Suppressor macrophage treated with lipopolysaccharide for 4 hours (primary cell): ENCODE measurements at regions not wholly inside any gene's neighbourhood (a gene's known extent, or its start where the extent isn't known, plus 50 kb on each side); places are given as distances from the start of the nearest gene placed in this dataset.

Experiments used
- DNase-seq: peaks from one replicate; pipeline ENCODE4 v3.0.0-alpha.2; 2020

DNA sequence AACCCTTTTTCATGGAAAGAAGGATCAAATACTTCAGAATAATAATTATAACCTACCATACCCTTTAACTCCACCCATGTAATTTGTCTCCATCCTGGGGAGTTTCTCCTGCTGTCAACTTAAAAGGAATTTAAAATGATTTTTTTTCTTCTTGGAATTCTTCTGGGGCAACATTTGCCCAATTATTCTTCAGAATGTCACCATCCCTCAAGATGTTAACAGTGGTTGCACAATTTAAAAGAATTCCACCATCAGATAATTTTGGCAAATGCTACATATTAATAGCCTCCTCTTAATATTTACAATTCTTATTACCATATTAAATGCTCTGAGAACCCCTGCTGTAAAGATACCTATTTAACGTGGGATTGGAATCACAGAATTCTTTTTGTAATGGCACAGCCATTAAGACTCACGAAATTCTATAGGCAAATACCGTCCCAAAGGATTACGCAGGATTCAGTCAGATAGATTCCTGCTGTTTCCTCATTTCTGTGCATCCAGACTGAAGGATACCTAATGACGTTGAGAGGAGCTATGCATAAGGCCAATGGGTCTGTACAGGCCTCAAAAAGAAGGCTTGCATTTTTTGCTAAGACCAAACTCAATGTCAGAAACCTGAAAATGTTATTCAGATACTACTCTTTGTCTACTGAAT is 177.5 kb downstream of the DAD1 start:
- DNase-seq, result no peak

DNA sequence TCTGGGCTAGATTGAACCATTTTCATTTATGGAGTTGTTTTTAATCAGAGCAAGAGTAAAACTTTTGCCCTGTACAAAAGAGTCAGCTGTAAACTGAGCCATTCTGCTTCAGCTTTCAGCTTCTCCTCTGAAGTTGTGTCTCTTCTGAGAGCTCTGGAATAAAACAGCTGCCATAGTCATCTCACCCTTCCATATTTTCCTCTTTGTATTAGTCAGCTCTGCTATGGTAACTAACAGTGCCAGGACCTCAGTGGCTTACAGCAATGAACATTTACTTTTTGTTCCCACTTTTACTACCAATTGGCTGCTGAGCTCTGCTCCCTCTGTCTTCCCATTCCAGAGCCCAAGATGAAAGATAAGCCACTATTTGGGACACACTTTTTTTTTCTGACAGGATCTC is 178.5 kb downstream of the DAD1 start:
- no peak for DNase-seq

DNA sequence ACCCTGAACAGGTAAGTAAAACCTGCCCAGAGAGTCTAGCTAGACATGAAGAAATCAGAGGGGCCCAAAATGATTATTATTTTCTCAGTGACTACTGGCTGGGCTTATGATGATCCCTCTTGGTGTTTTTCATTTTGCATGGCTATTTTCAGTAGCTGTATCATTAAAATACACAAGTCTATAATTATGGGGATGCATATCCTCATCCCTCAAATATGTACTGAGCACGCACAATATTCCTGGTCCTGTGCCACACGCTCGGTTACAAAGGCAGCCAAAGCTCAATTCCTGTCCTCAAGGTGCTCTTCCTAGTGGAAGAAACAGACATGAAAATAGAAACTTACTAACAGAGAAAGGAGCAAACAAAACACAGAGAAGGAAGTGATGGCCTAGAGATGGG is 180.0 kb downstream of the DAD1 start:
- DNase-seq, result no peak

DNA sequence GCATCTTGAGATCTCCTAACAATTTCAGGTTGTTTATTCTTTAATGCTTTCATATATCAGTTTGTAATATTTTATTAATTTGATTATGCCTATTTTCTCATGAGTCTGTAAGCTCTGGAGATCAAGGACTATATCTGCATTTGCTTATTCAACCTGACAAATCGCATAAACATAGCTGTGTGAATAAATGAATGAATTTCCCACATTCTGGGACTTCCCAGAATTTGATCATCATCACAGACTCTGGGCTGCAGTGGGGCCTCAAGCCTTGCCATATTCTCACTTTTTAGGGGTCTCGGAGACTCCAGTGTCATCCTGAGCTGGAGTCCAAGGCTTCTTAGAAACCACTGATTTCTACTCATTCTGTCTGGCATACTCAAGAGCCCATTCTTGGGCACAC is 180.5 kb downstream of the DAD1 start:
- no peak for DNase-seq

DNA sequence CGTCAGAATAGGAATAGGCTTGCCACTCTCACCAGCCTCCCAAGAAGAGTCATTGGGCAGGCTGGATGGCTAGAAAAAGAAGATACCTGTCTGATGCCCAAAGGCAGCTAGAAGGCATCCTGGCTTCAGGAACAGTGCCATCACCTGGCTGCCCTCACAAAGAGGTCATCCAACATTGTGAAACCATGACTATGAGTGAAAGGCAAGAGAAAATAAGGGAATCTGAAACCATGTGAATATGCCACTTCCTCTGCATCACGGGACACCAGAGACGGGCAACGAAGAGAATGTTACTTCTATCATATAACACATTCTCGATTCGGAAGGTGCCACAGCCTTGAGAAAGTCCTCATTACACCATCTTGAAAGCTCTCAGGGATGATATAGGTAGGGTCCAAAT is 182.0 kb downstream of the DAD1 start:
- DNase-seq, result peak; percentile 61

DNA sequence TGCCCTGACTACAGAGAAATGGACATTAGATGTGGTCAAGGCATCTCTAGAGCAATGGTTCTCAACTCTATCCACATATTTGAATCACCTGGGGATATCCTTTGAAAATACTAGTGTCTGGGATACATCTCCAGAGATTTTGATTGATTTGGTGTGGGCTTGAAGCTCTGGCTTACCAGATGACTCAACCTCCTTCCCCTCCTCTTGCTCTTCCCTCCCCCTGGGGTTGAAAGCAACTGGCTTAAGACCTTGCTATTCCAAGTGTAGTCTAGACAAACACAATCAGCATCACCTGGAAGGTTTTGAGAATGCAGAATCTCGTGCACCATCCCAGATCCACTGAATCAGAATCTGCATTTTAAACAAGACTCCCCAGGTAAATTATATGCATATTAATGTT is 183.8 kb downstream of the DAD1 start:
- no peak for DNase-seq

DNA sequence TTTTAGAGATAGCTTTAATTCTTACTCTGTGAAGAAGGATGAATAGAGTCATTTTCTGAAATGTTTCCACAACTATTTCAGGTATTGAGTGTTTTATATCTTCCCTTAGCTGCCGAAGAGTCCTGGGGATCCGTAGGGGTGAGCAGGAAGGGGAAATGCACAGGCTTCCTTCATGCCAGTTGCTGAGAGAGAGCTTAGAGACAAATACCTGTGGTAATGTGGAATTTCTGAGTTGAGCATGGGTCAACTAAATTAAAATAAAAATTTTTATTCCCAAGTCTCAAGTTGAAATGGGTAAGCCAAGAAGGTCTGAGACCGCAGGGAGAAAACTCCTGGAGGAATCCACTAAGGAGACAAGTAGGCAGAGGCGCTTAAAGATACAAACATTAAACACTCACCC is 185.7 kb downstream of the DAD1 start:
- no peak for DNase-seq

DNA sequence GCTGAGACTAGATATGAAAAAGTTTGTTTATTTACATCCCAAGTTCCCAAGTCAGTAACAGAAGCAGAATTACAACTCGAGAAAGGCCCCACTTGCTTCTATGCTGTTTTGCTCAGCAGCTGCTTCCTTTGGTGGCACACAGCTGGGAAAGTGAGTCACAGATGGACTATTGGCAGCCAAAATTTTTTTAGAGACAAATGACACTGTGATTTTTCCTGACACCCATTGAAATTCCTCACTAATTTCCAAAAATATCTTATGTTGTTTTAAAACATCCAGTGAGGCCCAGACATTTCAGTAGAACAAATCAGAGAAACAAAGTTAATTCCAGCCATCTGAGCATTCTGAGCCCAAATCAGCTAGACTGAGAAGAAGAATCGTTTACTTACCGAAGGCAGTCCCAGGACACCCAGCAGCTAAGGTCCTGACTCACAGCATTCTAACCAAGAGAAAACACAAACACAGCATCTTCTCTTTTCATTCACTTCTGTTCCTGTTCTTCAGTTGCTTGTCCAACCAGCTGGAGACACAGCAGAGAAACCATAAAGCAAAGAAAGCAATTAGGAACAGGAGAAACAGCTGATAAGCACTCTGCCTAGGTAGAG is 188.3 kb downstream of the DAD1 start:
- no peak for DNase-seq

DNA sequence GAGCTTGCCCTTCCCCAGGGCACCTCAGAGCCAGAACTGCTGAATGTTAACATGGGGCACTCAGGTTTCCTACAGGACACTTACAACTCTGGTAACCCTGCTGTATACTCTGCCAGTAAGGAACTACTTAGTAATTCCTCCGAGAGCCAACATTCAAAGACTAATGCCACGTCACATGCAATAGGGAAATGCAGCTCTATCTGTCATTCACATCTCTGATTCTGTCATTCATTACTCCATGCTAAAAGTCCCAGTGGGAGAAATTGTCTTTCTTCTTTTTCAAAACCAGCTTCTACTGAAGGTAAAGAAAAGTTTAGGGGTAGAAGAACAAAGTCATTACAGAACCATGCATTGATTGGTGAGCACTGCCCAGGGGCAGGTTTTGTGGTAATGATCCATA is 189.2 kb downstream of the DAD1 start:
- no peak for DNase-seq

DNA sequence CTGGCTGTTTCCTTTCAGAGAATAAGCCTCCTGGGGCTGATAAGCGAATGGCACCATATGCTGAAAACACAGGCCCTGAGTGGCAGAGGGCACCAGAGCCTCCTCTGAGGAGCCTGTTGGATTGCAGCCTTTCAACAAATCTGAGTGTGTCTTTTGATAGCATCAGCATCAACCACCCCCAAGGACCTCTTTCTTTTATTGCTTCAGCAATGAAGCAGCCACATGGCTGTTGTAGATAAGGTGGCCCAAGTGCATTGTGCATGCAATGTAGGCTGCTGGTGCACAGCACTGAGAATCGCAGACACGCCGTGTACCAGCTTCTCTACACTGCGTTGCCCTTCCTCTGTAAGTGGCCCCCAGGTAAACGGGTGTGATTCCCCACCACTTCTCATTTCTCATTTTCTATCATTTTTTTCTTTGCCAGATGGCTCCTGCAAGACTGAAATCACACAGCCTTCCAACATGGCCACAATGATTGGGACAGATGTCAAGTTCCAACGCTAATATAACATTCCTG is 191.7 kb downstream of the DAD1 start:
- DNase-seq, result no peak

DNA sequence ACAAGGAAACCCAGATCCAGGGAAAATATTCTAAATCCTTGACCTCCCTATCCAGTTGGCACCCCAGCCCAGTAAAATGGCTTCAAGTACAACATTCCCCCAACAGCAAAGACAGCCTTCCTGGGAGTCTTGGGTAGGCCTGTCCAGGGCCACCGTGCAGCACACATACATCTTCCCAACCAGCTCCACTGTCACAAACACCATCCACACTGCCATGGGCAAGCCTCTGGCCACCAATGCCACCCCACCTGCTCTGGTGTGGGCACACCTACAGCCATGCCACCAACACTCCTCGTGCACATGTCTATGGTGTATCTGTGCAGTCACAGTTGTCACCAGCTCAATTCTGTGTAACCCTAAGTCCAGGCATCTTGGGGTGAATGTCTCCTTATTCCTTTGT is 193.2 kb downstream of the DAD1 start:
- no peak for DNase-seq

DNA sequence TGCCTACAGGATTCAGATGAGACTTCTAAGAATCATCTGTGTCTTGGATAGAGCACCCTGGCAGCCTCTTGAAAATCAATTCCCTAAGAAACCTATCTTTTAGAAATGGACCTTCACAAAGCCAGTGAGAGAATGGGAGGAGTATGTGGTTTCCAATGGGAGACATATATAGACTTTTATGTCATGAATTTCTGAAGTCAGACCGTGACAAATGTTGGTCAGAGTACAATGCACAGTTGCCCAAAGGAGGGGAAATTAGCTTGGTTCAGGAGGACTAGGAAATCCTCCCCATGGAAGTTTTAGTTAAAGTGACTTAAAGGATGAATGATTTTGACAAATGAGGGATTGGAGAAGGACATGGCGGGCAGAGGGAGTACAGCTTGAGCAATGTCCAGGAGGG is 194.4 kb downstream of the DAD1 start:
- DNase-seq, result no peak

DNA sequence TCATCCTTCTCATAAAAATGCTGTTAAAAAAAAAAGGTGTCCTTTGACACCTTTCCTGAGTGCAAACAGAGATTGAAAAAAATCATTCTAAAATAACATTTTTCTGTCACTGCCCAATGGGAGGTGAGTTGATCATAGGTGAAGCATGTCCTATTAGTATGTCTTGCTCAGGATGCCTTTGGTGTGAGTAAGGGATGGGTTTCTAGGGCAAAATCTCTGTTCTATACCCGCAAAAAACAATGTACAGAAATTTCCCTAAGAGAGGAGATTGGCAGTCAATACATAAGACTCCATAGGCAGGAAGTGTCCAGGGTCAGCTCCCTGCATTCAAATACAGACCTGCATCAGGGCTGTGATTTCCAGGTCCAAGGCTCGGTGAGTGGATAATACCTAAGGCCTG is 195.2 kb downstream of the DAD1 start:
- no peak for DNase-seq

DNA sequence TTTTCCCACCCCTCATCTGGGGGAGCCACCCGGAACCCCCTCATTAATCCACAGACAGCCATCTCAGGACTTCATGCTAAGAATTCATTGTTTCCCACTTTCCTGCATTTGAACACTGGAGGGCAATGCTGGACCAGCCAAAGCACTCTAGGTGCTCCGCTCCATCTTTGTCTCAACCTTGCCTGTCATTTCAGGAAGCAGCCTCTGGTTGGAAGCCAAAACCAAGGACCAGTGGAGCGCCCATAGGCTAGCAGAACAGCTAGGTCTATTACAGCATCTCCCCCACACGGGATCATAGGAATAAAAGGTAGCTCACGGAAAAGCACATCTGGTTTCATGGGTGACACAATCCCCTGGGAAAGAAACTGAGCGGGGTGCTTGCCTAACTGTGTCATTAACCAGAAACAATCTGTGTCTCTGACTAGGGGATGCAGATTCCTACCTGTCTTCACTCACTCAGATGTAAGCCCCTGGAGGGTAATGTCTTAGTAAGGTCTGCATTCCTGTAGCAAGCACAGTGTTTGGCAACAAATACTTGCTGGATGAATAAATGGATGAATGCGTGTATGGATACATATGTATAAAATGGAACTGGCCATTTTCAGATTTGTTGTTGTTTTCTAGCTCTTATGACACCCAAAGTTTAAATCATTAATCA is 197.0 kb downstream of the DAD1 start:
- peak; percentile 62 for DNase-seq

DNA sequence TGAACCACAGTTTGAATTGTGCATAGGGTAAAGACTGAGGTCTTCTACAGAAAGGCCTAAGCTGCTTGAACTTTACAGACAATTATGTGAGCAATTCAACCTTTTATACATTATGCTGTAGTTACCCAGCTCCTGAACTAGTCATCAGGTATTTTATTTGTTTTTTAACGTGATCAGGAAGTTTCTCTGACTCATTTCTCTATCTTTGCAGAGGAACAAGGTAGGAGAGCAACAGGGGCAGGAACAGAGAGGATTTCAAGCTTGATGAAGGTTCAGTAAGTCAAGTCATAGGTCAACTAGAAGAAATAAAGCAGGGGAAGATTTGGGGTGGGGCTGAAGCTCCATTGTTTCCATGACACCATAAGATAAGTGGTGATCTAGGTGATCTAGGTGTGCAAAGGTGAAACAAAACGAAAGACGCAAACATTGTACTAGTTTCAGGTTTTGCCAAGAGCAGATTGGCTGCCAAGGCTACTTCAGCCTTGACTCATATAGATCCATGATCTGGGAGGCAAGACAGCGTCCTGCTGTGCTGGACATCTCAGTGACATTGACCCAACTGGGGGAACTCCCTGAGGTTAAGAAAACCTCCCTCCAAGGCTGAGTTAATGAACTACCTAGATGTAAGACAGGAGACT is 198.1 kb downstream of the DAD1 start:
- no peak for DNase-seq

DNA sequence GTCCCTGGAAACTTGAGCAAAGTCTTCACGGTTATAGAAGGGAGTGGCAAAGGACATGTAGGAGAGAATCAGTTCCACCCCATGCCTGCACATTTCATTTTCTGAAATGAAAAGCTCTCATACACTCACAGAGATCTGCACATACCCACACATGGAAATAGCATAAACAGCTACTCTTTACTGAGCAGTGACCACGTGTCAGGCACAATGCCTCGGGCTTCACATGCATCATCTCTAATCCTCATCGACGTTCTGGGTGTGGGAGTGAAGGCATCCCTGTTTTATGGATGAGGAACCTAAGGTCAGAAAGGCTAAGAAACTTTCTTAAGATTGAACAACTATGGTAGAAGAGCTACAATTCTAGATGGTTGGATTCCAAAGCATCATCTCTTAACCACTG is 198.8 kb downstream of the DAD1 start:
- no peak for DNase-seq

DNA sequence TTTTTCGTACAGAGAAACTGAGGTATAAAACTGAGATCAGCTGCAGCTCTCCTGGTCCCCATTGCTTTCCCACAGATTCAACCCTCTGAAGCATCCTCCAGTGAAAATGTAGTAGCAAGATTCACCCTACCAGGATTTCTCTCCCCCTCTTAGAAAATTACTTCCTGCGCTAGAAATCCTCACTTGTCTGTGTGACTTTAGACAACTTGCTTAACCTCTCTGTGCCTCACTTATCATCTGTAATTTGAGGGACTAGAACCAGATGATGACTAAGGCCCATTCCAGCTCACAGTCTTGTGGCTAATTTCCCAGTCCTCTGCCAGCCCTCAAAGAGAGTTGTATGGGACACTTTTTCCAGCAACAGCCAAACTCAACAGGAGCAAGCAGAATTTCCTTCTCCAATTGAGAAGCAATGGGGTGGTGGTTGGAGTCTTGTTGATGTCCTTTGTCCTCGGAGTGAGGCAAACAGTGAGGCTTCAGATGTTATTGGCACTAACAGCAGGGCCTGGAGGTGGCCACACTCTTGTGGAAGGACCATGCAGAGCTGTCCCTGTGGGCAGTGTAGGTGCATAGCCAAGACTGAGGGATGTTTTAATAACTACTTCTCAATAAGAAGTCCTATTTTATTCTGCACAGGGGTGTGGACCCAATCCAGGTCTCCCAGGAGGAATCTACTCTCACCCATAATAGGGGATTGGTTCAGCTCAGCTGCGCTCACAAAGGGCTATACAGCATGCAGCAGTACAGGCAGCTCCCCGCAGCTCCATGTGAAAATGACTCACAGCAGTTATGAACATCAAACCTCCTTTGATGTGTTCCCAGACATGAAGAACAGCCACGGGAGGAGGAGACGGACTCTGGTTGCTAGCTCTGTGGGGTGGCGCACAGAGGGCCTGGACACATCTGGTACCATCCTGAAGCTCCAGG is 200.1 kb downstream of the DAD1 start:
- DNase-seq, result no peak

DNA sequence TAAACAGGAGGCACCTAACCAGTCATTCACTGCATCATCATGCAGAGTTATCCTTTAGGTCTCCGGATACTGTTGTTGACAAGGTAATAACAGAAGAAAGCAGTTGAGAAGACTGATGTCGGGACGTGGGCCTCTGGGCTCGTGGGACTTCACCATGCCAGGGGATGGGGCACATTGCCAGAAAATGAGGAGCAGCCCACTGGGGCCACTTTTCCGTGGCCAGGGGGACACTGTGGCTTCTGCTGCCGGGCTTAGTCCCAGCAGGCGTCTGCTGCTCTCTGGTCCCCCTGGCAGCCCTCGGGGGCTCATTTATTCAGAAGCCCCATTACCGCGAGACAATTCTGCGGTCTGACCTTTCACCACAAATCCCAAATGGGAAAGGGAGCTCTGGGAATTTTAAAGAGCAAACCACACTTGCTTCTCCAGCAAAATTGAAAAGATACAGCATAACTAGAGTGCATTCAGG is 201.2 kb downstream of the DAD1 start:
- DNase-seq, result no peak

DNA sequence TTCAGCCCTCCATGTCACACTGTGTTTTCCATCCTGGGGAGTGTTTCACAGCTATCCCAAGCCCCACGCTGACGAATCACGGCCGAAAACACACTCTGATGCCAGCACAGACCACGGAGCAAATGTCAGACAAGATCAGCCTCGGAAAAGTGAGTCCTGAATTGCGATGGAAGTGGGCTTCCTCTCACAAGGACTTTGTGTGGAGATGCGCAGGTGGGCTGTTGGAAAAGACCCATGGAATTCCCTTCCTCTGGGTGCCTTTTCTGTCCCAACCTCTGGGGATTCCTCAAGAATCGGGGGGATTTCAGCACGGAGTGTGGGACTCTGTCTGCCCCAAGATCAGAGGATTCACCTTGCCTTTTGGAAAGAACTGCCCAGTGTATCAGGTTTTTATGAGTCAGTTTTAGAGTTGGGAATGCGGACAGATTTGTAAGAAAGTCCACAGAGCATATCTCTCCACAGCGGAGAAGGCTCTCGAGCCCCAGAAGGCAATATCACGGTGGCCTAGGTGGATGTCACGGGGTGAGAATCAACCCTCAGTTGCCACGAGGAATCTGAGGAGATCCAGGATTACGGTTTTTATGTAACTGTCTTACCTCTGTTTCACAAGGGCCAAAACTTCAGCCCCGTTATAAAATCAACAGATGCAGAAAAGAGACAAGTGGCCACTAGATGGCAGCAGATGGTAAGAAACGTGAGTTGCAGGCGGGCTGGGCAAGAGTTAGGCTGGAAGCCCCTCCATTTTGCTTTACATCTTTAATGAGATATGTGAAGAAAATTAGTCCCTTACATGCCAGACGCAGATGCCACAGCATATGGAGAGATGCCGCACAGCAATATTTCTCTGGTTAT is 201.9 kb downstream of the DAD1 start:
- peak; percentile 85 for DNase-seq

DNA sequence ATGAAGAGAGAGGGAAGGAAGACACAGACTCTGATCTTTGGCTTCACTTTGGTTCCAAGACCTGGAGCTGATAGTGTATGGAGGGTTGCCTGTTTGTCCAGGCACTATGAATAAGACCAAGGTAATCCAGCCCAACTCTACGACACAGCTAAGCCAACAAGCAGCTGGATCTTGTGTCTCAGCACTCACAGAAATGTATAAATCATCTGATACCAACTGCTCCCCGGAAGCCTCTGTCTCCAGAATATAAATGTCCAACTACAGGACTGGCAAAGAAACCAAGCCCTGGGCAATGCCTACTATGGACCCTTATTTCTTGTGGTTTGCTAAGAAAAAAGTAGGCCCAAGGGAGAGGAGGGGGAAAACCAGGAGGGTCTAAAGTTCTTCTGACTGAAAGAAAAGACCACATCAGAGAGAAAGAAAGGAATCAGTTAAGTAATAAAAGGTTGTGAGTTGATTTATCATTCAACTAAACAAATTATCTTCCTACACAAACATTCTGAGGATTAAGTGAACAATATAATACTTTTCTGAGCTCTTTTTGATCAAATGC is 204.0 kb downstream of the DAD1 start:
- no peak for DNase-seq

DNA sequence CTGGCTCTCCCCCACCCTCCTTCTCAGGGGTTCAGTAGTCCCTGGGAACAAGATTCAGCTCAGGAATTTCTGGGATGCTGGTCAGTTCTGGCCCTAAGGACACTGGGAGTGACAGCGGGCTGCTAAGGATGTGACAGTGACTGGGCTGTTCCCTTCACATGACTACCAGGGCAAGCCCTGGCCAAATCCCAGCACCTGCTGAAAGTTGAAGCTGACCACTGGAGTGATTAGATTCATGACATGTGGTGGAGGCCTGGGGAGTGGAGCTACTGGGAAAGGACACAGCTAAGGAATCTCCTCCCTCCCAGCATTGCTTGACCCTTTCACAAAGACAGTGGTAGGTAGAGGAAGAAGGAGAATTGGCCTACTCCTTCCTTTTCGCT is 204.9 kb downstream of the DAD1 start:
- DNase-seq, result no peak
